HUES64 (cell line): ENCODE measurements at regions not wholly inside any gene's neighbourhood (a gene's known extent, or its start where the extent isn't known, plus 50 kb on each side); places are given as distances from the start of the nearest gene placed in this dataset.

Experiments
- H3K27ac ChIP-seq: 2 replicates; pipeline ENCODE4 v1.7.0; 2013; ENCODE audit warnings: low read depth, low read length, inconsistent platforms
- H3K27me3 ChIP-seq: 2 replicates; pipeline ENCODE4 v1.6.1; 2013; ENCODE audit warnings: mild to moderate bottlenecking, low read length; ENCODE audit not compliant: insufficient read depth
- H3K36me3 ChIP-seq: 2 replicates; pipeline ENCODE4 v1.6.1; 2013; ENCODE audit warnings: mild to moderate bottlenecking, low read length; ENCODE audit not compliant: insufficient read depth
- H3K4me1 ChIP-seq: 2 replicates; pipeline ENCODE4 v1.6.1; 2013; ENCODE audit warnings: mild to moderate bottlenecking, low read length, moderate library complexity; ENCODE audit not compliant: insufficient read depth
- H3K4me3 ChIP-seq: 2 replicates; pipeline ENCODE4 v1.5.1; 2013; ENCODE audit warnings: mild to moderate bottlenecking, low read length, moderate library complexity
- H3K9ac ChIP-seq: 2 replicates; pipeline ENCODE4 v1.6.1; 2013; ENCODE audit warnings: mild to moderate bottlenecking, low read depth, low read length
- H3K9me3 ChIP-seq: 2 replicates; pipeline ENCODE4 v1.6.1; 2013; ENCODE audit warnings: low read depth, low read length; ENCODE audit not compliant: insufficient read depth
- WGBS: fragments of 150-250, 120-280 bp; methylation state at CpG from one replicate; pipeline ENCODE4 v1.1.7; 2013; ENCODE audit warnings: missing lambda C conversion rate; 5-methylcytosine and 5-hydroxymethylcytosine counted together

GRCh38 chr12:114253976-114254778 is 151.8 kb downstream of the TBX5 start:
- WGBS: 91% methylated on average over 4 of the region's 4 CpGs
- no peaks in the 10 kb centered on the region for H3K9me3 ChIP-seq

DNA sequence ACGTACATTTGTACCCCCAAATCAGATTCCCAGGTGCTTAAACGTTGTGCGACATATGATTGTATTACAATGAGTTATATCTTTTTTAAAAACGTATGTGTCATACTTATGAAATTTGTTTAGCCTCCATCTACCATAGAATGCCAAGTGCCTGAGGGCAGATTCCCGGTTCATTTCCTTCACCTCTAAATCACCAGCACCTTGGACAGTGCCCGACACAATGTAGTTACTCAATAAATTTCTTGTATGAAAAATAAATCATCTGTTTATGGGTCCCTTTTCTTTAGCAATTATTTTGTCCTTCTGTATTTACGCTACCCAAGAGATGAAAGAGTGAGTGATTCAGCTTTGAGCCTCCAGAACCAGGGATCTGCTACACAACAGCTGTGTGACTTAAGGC is 157.4 kb downstream of the TBX5 start:
- Histone ChIP-seq H3K4me3 (no peak overlapping the region), H3K9me3 (no peaks in the 10 kb centered on the region), H3K36me3 (no peaks in the 10 kb centered on the region), H3K27ac (no peak overlapping the region), H3K4me1 (peaks cover 8% of the 10 kb centered on the region), H3K9ac (no peak overlapping the region), H3K27me3 (no peaks in the 10 kb centered on the region)
- 89% methylated on average over 6 of the region's 7 CpGs for WGBS

More at GRCh38 chr12:114253976-114254778, 151.8 kb downstream of the TBX5 start:
- H3K36me3 ChIP-seq: no peaks in the 10 kb centered on the region
- H3K9ac ChIP-seq: no peak overlapping the region
- no peak overlapping the region for H3K27ac ChIP-seq
- no peak overlapping the region for H3K4me3 ChIP-seq
- no peaks in the 10 kb centered on the region for H3K4me1 ChIP-seq
- no peaks in the 10 kb centered on the region for H3K27me3 ChIP-seq

- 24% methylated on average over 3 of the region's 4 CpGs for WGBS
- Histone ChIP-seq H3K36me3 (no peaks in the 10 kb centered on the region), H3K9me3 (0 out of 2 replicates have a peak, but pooled peaks cover 3% of the 10 kb centered on the region), H3K4me3 (no peak overlapping the region), H3K27ac (no peak overlapping the region), H3K27me3 (no peaks in the 10 kb centered on the region), H3K9ac (no peak overlapping the region), H3K4me1 (peaks cover 8% of the 10 kb centered on the region)
These were observed 160.4 kb downstream of the TBX5 start for GRCh38 chr12:114245555-114245954.

DNA sequence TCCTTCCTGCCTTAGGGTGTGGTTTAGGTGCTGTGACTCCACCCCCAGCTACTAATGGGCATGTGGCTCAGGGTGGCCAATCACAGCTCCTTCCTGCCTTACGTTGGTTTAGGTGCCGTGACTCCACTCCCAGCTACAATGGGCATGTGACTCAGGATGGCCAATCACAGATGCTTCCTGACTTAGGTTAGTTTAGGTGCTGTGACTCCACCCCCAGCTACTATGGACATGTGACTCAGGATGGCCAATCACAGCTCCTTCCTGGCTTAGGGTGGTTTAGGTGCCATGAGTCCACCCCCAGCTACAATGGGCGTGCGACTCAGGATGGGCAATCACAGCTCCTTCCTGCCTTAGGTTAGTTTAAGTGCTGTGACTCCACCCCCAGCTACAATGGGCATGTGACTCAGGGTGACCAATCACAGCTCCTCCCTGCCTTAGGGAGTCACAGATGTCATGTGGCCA is 163.9 kb downstream of the TBX5 start:
- Histone ChIP-seq H3K4me1 (peaks cover 12% of the 10 kb centered on the region), H3K9ac (no peak overlapping the region), H3K9me3 (0 out of 2 replicates have a peak, but pooled peaks cover 3% of the 10 kb centered on the region), H3K36me3 (no peaks in the 10 kb centered on the region), H3K27me3 (no peaks in the 10 kb centered on the region; the same call in 1 of the 2 replicates), H3K4me3 (no peak overlapping the region), H3K27ac (no peak overlapping the region)
- WGBS: 98% methylated on average over 4 of the region's 4 CpGs

GRCh38 chr12:114240288-114240687 is 165.7 kb downstream of the TBX5 start:
- H3K27ac ChIP-seq: no peak overlapping the region
- H3K4me1 ChIP-seq: peaks cover 7% of the 10 kb centered on the region
- 0 out of 2 replicates have a peak, but pooled peaks cover 3% of the 10 kb centered on the region for H3K9me3 ChIP-seq
- no peak overlapping the region for H3K9ac ChIP-seq
- H3K36me3 ChIP-seq: no peaks in the 10 kb centered on the region
- 90% methylated on average over 12 of the region's 12 CpGs for WGBS
- no peak overlapping the region for H3K4me3 ChIP-seq
- no peaks in the 10 kb centered on the region; the same call in 1 of the 2 replicates for H3K27me3 ChIP-seq

- H3K36me3 ChIP-seq: no peaks in the 10 kb centered on the region
- no peak overlapping the region for H3K4me3 ChIP-seq
- H3K4me1 ChIP-seq: 0 out of 2 replicates have a peak, but pooled peaks cover 5% of the 10 kb centered on the region
- no peak overlapping the region for H3K9ac ChIP-seq
- WGBS: 64% methylated on average over 5 of the region's 5 CpGs
- no peaks in the 10 kb centered on the region; the same call in 1 of the 2 replicates for H3K27me3 ChIP-seq
- no peak overlapping the region for H3K27ac ChIP-seq
- 0 out of 2 replicates have a peak, but pooled peaks cover 3% of the 10 kb centered on the region for H3K9me3 ChIP-seq
These were observed 167.1 kb downstream of the TBX5 start for GRCh38 chr12:114238808-114239207.

DNA sequence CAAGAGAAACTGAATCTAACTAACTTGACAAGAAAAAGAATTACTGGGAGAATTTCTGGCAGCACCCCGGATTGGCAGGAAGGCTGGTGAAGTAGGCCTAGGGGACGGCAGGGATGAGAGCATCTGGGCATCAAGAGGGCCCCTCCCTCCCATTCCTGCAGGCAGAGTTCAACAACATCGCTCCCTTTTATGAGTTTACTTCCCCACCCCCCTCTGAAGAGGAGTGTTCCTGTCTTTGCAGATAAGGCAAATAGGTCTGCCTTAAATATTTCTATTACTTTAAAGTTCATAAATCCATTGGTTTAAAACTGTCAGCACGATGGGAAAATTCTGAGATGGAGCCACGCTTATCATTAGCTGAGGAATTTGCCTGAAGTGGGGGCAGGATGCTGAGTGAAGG is 168.7 kb downstream of the TBX5 start:
- WGBS: 86% methylated on average over 4 of the region's 5 CpGs

GRCh38 chr12:114232187-114232586 is 173.8 kb downstream of the TBX5 start:
- Histone ChIP-seq H3K9ac (no peak overlapping the region), H3K27me3 (no peaks in the 10 kb centered on the region), H3K4me3 (no peak overlapping the region), H3K4me1 (no peaks in the 10 kb centered on the region), H3K36me3 (no peaks in the 10 kb centered on the region), H3K27ac (no peak overlapping the region), H3K9me3 (no peaks in the 10 kb centered on the region)
- WGBS: 93% methylated on average over 2 of the region's 2 CpGs

More for the DNA sequence above, 168.7 kb downstream of the TBX5 start:
- Histone ChIP-seq H3K9me3 (0 out of 2 replicates have a peak, but pooled peaks cover 3% of the 10 kb centered on the region), H3K36me3 (no peaks in the 10 kb centered on the region), H3K4me1 (0 out of 2 replicates have a peak, but pooled peaks cover 5% of the 10 kb centered on the region), H3K27me3 (no peaks in the 10 kb centered on the region; the same call in 1 of the 2 replicates), H3K4me3 (no peak overlapping the region), H3K27ac (no peak overlapping the region), H3K9ac (no peak overlapping the region)

DNA sequence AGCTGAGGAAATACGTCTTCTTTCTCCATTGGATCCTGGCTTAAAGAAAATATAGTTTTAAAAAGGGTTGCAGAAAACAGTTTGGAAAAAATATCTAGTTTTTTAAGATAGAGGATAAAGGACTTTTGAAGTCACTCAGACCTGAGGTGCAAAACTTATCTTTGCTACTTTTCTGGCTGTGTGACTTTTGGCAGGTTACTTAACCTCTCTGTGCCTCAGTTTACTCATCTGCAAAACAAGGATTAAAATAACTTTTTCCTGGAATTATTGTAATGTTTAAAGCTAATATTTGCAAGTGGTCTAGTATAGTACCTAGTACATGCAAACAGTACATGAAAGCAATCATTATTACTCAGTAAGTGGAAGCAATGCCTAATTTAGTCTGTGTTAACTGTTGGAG is 176.8 kb downstream of the TBX5 start:
- no peaks in the 10 kb centered on the region for H3K36me3 ChIP-seq
- no peaks in the 10 kb centered on the region for H3K9me3 ChIP-seq
- peaks cover 1% of the 10 kb centered on the region; the same call in 1 of the 2 replicates for H3K27me3 ChIP-seq
- no peak overlapping the region for H3K27ac ChIP-seq
- WGBS: 96% methylated on average over 1 of the region's 1 CpG
- H3K4me3 ChIP-seq: no peak overlapping the region
- no peaks in the 10 kb centered on the region for H3K4me1 ChIP-seq
- H3K9ac ChIP-seq: no peak overlapping the region

- Histone ChIP-seq H3K9me3 (no peaks in the 10 kb centered on the region), H3K27me3 (peaks cover 6% of the 10 kb centered on the region; the same call in 1 of the 2 replicates), H3K36me3 (no peaks in the 10 kb centered on the region), H3K9ac (no peak overlapping the region), H3K4me1 (peaks cover 16% of the 10 kb centered on the region), H3K27ac (no peak overlapping the region), H3K4me3 (no peak overlapping the region)
- WGBS: 65% methylated on average over 10 of the region's 10 CpGs
These were observed 179.6 kb downstream of the TBX5 start for GRCh38 chr12:114226241-114226928.
